ENCODE measurements at regions not wholly inside any gene's neighbourhood (a gene's known extent, or its start where the extent isn't known, plus 50 kb on each side); places are given as distances from the start of the nearest gene placed in this dataset.
"Not testable (repeated sequence)": the region's sequence is repeated elsewhere in the genome, so short reads cannot be mapped to it uniquely, and the experiment has no call there.

DNA sequence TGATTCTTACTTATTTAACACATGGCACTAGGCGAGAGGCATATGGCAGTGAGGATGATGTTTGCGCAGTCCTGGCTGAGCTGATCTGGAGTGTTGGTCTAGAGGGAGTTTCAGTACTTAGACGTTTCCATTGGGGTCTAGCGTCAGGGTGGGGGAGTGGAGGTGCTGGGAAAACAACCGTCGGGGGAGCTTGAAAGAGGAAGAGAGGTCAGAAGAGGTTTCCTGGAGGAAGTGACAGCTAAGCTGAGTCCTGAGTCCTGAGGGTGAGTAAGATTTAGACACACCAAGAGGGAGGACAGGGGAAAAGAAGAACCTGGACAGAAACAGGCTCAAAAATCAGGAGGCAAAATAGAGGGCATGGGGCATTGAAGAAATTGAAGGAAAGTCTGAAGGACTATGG lies 81.4 kb downstream of the ALOX5AP start:
- DNase-seq (ENCODE audit: low read depth) = no peak

DNA sequence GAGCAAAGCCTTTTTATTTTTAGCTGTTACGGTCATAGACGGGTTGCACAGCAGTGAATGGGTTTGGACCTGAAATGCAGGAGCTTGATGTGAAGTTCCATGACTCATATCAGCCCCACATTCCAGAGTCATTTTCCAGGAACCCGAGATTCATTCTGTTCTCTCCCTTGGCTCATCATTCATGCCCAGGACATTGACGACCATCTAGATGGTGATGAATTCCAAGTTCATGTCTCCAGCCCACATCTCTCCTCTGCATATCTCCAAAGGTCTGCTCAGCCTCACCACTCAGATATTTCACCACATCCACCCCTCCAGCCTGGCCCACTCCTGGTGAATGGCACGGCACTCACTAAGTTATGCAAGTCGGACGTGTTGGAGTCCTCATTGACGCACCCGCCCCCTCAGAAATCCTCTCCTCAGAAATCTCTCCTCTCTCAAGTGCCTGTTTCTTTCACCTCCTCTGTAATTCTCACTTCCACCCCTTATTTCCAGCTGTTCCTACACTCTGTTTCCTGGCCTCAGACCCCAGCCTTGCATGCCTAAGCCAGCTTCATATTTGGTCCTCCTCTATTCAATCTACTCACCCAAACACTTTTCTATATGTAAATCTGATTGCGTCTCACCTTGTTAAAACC lies 83.1 kb downstream of the ALOX5AP start:
- DNase-seq (ENCODE audit: low read depth) = peak; percentile 89

DNA sequence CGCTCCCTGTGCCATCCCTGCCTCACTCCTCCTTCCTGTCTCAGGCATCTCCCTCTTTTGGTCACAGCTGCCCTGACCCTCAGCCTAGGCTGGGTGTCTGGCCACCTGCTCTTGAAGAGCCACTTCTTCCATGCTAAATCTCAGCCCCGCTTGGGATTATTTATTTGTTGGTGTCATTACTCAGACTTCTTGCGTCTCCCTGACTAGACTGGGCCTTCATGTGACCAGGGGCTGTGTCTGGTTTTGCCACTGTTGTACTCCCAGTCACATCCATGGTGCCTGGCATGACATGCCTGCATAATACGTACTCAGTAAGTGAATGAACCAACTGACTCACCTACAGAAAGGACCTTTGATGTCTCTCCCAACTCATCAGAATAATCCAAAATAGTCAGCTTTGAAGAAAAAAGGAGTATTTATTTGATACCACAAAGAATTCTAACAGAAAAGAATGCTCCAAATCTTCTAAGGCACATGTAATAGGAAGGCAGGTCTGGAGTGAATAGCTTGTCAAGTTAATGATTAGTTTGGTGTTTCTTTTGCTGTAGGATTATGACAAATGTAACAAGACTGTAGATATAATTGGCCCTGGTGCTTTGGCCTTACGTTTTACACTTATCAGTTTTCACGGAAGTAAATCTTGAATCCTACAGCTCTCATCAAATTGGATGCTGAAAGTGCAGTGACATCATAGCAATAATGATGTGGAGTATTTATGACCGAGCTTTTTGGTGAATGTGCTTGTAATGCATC lies 84.0 kb downstream of the ALOX5AP start:
- no peak for DNase-seq (ENCODE audit: low read depth)

DNA sequence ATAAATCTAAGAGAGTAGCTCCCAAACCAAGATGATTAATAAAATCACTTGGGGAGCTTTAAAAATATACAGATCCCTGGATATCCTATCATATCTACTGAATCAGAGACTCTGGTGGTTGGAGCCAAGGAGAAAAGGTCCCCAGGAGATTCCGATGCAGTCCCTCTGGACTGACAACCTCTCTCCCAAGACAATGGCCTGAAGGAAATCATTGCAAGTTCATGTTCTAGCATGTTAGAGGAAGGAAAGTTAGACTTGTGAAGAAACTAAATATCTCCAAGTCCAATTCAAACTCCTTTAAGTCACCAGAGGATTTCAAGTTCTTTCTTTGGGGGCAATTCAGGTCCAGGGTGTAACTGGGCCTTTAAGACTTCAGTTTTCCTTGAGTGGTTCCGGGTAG lies 84.7 kb upstream of the MEDAG start:
- DNase-seq (ENCODE audit: low read depth) = no peak

DNA sequence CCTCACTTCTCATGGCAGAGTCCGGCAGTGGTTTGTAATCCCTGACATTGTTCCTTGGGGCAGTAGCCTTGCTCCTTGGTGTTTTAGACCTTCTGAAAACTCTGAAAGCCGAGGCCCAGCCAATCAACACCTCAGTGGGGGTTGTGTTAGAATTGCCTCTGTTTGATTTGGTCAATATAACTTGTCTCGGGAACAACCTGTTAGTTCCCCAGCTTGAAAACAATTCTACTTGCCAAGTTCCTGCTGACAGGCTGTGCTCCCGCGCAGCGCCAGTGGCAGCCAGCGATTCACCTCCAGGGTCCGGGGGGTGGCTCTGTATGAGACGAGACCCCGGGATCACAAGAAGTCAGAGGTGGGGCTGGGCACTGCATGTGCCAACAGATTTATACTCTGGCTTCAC lies 81.4 kb upstream of the MEDAG start:
- no peak for DNase-seq (ENCODE audit: low read depth)

DNA sequence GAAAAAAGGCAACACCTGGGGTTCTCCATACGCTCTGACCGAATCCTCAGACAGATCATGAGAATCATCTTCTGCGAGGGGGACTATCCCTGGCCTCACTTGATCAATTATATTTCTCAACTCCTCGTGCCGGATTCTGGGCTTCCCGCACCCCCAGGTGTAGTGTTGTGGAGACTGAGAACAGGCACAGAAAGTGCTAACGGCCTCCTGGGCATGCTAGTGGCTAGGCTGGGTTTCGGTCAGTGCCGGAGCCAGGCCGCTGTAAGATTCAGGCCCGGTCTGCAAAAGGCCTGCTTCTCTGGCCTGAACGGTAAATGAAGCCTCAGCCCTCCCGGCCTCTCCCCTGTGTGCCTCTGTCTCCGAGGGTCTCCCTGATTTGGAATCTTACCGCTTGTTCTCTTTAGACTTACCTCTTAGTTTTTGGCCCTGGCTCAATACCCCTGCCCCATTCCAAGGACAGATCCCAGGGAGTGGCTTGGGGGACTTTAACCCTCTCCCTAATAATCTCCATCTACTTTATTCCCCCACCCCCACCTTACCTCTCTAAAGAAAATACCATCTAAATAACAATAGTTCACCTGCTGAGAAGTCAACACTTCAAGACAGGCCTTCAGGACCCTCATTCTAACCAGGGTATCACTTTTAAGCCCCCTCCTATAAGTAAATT lies 79.0 kb upstream of the MEDAG start:
- DNase-seq (ENCODE audit: low read depth) = no peak

DNA sequence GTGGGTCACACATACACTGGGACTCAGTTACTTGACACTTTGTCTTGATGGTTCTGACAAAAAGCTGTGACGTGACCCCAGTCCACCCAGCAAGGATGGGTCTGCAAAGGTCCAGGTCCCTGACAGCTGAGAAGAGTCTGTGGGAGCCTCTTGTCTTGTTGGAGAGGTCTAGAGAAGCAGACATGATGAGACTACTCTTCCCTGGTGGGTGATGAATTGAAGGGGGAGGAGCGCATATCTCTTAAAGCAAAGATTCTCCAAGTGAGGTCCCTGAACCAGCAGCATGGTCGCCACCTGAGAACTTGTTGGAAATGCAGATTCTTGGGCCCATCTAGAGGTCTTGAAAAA lies 78.5 kb upstream of the MEDAG start:
- DNase-seq (ENCODE audit: low read depth) = no peak

DNA sequence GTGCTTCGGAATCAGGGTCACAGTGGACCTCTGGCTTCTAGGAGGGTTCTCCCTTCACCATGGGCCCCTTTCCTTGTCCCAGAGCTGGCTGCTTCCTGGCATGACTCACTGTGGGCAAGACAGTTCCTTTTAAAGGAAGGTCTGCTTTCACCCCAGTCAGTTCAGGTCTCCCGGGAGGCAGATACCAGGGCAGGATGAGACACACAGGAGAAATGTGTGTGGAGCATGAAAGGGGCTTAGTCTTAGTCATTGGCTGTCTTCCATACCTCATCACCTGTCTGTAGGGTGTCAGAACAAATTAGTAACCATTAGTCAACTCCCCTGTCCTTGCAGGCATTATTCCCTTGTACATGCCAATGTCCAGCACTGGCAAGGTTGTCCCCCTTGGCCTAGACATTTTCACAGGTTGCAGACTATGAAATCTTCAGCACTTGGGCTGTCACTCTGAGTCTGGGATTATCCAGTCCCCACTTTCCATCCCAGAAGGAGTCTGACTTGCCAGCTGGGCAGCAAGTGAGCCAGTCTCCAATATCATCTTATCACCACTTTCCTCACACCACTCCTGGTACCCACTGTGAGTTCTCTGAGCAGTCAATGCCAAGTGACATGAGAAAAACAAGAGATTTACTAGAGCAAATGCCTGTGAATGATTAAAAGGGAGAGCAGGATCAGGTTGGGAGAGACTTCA lies 76.8 kb upstream of the MEDAG start:
- DNase-seq (ENCODE audit: low read depth) = peak; percentile 99

DNA sequence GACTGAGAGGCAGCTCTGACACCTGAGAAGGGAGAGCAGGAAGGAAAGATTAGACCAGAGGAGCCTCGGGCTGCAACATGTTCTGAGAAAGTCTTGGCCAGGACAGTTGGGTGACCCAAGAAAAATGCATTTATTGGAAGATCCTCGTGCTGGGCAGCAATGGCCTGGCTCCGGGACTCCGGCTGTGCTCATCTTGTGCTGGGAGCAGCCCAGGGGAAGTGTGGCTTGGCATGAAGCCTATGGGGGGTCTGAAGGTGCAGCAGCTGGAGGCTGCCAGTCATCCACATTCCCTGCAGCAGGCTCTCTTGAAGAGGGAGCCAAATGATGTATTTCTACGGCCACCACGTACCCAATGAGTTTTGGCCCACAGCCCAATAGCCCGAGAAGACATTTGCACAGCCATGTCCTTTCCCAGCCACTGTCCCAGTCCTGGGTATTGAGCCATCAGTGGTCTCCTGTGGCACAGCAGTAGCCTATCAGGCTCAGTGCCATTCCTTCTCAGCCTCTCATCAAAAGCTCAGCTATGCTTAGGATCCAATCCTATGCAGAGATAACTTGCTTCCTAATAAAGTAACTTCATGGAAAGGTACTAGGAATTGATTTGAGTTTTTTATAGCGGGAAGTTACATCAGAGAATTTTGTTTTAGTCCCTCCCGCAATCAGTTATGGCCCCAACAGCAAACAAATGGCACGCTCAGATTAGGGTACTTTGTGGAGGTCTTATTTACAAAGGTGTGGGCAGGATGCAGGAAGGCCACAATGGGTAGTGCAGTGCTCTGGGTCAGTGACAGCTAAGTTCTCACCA lies 76.0 kb upstream of the MEDAG start:
- DNase-seq (ENCODE audit: low read depth) = peak; percentile 93

DNA sequence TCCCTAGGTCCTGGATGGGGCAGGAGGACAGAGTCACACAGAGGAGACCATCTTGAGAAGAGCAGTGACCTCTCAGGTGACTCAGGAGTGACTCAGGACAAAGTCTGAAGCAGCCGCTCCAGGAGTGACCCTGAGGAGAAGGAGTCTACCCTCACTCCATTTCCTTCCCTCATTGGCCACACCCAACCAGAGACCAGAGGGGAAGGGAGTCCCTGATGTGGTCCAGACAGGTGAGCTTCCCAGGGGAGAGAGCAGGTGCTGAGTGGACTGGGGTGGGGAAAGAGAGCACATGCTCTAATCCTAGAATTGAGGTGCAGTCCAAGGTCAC lies 75.5 kb upstream of the MEDAG start:
- peak; percentile 49 for DNase-seq (ENCODE audit: low read depth)

DNA sequence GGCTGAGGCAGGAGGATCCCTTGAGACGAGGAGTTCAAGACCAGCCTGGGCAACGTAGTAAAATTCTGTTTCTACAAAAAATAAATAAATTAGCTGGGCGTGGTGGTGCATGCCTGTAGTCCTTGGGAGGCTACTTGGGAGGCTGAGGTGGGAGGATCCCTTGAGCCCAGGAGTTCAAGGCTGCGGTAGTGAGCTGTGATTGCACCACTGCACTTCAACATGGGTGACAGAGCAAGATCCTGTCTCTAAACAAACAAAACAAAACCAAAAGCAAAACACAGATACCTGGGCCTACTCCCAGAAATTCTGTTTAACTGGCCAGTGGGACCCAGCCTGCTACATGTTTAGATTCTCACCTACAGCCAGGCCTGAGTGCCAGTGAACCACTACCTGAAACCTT lies 74.6 kb upstream of the MEDAG start:
- DNase-seq (ENCODE audit: low read depth) = no peak

DNA sequence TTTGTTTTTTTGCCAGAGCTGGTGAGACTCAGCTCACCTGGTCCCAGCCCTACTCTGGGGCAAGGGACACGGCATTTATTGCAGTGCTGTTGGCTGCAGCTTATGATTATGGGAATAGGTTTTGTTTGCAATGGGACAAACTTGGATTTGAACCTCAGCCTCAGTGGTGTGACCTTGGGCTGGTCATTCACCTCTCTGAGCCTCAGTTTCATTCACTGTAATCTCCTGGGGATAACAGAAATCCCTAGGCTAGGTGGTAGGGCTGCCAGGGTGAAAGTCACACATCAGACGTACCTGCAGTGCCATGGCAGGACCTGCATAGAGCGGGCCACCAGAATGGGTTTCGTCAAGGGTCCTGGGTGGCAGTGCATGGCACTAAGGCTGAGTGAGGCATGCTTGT lies 73.7 kb upstream of the MEDAG start:
- no peak for DNase-seq (ENCODE audit: low read depth)

DNA sequence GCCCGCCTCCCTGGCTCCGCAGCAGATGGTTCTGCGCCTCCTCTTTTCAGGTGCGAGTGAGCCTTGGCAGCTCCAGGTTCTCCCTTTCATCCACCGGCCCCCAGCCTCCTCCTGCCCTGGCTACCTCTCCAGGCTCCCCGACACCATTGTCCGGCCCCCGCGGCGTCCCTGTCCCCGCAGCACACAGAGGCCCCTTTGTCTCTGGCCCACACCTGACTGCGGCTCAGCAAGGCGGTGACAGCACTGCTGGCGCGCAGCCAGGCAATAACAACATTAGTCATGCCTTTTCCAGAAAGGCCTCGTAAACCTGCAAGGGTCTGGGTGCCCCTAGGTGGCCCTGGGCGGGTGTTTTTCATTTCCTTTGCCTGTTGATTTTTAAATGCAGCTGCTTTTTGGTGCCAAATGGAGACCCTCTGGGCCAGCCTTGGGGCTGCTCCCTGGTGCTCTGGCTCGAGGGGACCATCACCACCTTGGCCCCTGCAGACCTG lies 73.2 kb upstream of the MEDAG start:
- no peak for DNase-seq (ENCODE audit: low read depth)

DNA sequence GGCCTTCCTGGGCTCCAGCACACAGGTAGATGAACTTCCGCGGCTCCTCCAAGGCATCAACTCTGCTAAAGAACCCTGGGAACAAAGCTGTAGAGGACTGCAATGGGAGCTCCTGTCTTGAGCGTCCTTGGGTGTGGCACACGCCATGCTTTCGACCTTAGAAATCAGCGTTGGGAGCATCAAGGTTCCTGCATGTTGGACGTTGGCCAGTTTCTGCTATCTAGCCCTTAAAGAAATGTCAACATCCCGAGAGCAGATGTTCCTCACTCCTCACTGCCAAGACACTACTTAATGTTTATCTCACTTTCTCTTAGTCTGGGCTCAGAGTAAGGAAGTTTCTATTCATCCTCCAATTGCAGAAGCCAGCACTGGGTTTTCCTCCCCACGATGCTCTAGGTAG lies 70.6 kb upstream of the MEDAG start:
- no peak for DNase-seq (ENCODE audit: low read depth)

DNA sequence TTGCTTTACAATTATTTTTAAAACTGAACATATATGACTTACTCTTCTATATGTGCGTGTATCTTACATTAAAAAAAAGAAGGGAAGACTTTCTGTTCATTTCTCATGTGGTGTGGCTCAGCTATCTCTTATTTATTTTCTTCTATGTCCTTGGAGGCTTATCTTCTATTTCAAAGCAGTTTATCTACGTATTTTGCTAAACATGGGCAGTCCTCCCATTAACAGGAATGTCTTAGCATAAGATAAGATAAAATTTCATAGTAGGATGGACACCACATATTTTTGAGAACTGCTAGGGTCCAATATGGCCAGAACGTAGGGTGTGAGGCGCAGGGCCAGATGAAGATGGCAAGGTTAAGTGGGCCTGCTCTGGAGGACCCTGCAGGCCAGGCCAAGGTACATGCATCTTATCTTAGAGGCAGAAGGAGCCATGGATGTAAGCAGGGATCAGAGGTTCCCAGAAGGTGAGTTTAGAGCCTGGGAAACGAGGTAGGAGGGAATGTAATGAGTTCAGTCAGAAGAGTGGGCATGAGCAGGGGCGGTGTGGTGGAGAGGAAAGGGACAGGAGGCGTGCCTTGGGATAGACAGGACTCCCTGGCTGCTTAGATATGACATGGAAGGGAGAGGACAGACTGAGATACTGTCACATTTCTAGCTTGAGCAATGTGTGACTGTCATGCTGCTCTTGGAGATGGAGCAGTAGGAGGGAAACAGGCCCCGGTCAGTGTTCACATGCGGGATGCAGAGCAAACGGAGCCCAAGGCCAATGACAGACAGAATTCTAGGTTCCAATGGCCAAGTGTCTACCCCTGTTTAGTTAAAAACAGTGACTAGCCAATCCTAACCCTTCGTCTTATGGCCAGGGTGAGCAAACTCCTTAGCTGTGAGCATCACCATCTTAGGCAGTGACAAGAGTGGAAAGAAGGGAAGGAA lies 68.6 kb upstream of the MEDAG start:
- no peak for DNase-seq (ENCODE audit: low read depth)

DNA sequence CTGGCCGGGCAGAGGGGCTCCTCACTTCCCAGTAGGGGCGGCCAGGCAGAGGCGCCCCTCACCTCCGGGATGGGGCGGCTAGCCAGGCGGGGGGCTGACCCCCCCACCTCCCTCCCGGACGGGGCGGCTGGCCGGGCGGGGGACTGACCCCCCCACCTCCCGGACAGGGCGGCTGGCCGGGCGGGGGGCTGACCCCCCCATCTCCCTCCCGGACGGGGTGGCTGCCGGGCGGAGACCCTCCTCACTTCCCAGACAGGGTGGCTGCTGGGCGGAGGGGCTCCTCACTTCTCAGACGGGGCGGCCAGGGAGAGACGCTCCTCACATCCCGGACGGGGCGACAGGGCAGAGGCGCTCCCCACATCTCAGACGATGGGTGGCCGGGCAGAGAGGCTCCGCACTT lies 66.4 kb upstream of the MEDAG start:
- not testable (repeated sequence) for DNase-seq (ENCODE audit: low read depth)

DNA sequence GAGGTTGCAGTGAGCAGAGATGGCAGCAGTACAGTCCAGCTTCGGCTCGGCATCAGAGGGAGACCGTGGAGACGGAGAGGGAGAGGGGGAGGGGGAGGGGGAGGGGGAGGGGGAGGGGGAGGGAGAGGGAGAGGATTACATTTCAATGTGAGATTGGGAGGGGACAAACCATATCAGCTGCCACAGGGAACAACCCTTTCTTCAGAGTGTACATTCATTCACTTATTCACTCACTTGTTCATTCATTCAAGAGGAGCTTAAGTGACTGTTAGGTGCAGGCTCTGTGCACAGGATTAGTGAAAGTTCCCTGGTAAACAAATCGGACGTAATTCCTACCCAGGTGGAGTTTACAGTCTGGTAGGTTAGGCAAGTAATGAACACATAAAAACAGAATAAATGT lies 65.6 kb upstream of the MEDAG start:
- DNase-seq (ENCODE audit: low read depth) = no peak

DNA sequence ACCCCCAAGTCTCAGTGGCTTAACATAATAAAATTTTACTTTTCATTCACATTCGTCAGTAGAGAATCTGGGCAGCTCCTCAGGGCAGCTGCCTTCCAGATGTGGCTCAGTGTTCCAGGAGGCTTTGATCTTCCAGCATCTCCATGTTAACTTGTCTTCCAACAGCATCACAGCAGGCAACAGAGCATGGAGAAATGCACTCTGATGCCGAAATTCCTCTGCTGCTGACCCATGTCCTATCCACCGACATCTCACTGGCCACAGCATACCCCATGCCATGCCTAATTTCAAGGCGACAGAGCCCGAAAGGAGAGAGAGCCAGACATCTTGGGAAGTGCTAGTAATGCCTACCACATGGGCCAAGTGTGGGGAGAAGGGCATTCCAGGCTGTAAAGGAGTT lies 64.9 kb upstream of the MEDAG start:
- no peak for DNase-seq (ENCODE audit: low read depth)

DNA sequence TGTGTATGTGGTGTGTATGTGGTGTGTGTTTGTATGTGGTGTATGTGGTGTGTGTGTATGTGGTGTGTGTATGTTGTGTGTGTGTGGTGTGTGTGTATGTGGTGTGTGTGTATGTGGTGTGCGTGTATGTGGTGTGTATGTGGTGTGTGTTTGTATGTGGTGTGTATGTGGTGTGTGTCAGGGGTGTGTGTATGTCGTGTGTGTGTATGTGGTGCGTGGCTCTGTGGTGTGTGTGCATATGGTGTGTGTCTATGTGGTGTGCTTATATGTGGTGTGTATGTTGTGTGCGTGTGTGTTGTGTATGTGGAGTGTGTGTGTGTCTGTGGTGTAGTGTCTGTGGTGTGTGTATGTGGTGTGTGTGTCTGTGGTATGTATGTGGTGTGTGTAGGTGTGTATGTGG lies 62.5 kb upstream of the MEDAG start:
- no peak for DNase-seq (ENCODE audit: low read depth)

DNA sequence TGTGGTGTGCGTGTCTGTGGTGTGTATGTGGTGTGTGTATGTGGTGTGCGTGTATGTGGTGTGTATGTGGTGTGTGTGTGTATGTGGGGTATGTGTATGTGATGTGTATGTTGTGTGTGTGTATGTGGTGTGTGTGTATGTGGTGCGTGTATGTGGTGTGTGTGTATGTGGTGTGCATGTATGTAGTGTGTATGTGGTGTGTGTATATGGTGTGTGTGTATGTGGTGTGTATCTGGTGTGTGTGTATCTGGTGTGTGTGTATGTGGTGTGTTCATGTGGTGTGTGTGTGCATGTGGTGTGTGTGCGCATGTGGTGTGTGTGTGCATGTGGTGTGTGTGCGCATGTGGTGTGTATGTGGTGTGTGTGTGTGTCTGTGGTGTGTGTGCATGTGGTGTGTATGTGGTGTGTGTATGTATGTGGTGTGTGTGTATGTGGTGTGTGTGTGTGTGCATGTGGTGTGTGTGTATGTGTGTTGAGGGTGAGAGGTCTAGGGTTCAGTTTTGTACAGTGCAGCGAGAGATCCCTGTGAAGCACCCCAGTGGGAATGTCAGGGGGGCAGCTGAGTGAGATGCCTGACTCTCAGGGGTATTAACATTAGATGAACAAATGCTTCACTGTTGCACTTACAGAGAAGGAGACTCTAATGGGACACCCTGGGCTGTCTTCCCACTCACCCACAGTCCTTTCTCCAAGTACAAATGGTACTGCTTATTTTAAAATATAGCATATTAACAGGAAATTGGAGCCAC lies 61.3 kb upstream of the MEDAG start:
- DNase-seq (ENCODE audit: low read depth) = no peak

Measured in LHCN-M2 (cell line).